MCF 10A (cell line): ENCODE measurements at regions not wholly inside any gene's neighbourhood (a gene's known extent, or its start where the extent isn't known, plus 50 kb on each side); places are given as distances from the start of the nearest gene placed in this dataset.

Source experiments
- BruUV-seq: library from RNA; stranded (reverse); fragments of 400-500 nt; replicated peaks from 2 replicates; lab custom pipeline; 2021; lab: Mats Ljungman, UMichigan
- CTCF ChIA-PET: fragments of 300-600 bp; sonication (Branson Sonifier 250); formaldehyde crosslinking; extraction: SDS; loops from one replicate; lab custom pipeline; 2021; ENCODE audit warnings: antibody characterized with exemption, inconsistent platforms; lab: Yijun Ruan, JAX
- POLR2A ChIA-PET: fragments of 300-600, 350-650 bp; sonication (Branson Sonifier 250); formaldehyde crosslinking; extraction: SDS; loops from one replicate; lab custom pipeline; 2020; ENCODE audit warnings: antibody characterized with exemption, inconsistent platforms; lab: Yijun Ruan, JAX
- DNase-seq: peaks from one replicate; pipeline ENCODE4 v3.0.0-alpha.2; 2018; ENCODE audit not compliant: unreplicated experiment
- H3K27ac Mint-ChIP-seq: one replicate; pipeline ENCODE4 v1.8.0; 2022; ENCODE audit warnings: mild to moderate bottlenecking, low read depth, mixed read lengths; ENCODE audit not compliant: unreplicated experiment
- H3K27me3 Mint-ChIP-seq: one replicate; pipeline ENCODE4 v1.8.0; 2022; ENCODE audit warnings: mixed read lengths; ENCODE audit not compliant: insufficient read depth, unreplicated experiment
- H3K36me3 Mint-ChIP-seq: one replicate; pipeline ENCODE4 v1.8.0; 2022; ENCODE audit warnings: mild to moderate bottlenecking, moderate library complexity, mixed read lengths; ENCODE audit not compliant: insufficient read depth, unreplicated experiment
- H3K4me1 Mint-ChIP-seq: one replicate; pipeline ENCODE4 v1.8.0; 2022; ENCODE audit warnings: mixed read lengths; ENCODE audit not compliant: insufficient read depth, unreplicated experiment
- H3K4me3 Mint-ChIP-seq: one replicate; pipeline ENCODE4 v1.8.0; 2022; ENCODE audit warnings: mild to moderate bottlenecking, moderate library complexity, mixed read lengths; ENCODE audit not compliant: unreplicated experiment
- H3K9me3 Mint-ChIP-seq: one replicate; pipeline ENCODE4 v1.8.0; 2022; ENCODE audit warnings: mixed read lengths; ENCODE audit not compliant: unreplicated experiment
- intact Hi-C: fragments of 100-400 bp; cut with micrococcal nuclease; formaldehyde crosslinking; loops from 2 replicates; pipeline ENCODE4 v1.14.1; 2022
- TF ChIP-seq, protein P1 (sequence below): fragments of 200-600 bp; IDR thresholded peaks from one replicate; pipeline ENCODE4 v1.8.0; 2022; ENCODE audit warnings: antibody characterized with exemption, mild to moderate bottlenecking; ENCODE audit not compliant: unreplicated experiment

DNA sequence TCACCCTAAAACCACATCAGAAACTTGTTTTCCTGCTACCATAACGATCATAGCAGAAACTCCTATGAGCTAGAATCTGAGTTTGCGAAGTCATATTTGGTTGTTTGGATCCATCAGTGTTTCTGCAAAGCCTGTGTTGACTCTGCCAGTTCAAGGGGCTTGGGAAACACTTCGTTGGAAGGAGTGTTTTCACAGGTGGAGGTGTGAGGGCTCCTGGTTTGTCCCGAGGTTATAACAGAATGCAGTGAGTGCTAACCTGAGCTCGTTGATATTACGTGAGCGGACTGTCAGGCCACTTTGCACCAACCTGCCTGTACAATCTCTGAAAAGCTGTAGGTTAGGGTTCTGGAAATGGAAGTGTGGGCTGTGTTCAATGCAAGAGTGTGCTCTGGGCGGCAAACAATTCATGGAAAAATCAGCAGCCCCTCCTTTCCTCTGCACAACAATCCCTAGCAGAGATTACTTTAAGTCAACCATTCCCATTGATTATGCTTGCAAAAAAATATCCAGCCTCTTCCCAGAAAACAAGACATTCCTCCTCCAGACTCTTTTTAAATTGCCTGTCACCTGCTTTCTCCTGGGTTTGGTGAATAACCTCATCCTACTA lies 622.0 kb downstream of the TYW1 start:
- CTCF ChIA-PET, result interaction anchor here (0.6 kb wide), 1 partner anchor 372 kb away, joined by 3 read pairs; no protein-coding TSS in a partner anchor

DNA sequence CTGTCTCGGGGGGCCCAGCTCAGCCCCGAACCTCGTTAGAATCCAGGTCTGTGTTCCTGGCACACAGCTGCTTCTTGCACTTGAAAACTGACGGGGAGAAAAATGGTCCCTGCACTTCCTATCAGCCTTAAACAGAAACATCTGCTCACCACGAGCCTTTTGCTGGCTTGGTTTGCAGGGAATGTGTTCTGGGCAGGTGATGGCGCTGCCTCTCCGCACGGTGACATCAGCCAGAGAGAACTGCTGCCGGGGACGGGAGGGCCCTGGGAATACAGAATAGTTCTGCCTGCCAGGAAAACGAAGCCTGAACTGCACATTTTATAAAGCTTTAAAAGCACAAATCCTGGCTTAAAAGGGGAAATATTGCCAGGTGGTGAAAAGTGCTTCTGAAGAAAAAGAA lies 622.5 kb downstream of the TYW1 start:
- POLR2A ChIA-PET, result no interaction called here
- DNase-seq, result no peak
- intact Hi-C loops, result no loop called here
- Mint-ChIP-seq H3K27ac (no peak overlapping the region), H3K4me1 (no peaks in the 10 kb centered on the region), H3K4me3 (no peak overlapping the region), H3K9me3 (peaks cover 40% of the 10 kb centered on the region), H3K27me3 (no peaks in the 10 kb centered on the region), H3K36me3 (no peaks in the 10 kb centered on the region)
- CTCF ChIA-PET, result no interaction called here
- no TSS peak for BruUV-seq
- TF ChIP-seq, protein P1, sequence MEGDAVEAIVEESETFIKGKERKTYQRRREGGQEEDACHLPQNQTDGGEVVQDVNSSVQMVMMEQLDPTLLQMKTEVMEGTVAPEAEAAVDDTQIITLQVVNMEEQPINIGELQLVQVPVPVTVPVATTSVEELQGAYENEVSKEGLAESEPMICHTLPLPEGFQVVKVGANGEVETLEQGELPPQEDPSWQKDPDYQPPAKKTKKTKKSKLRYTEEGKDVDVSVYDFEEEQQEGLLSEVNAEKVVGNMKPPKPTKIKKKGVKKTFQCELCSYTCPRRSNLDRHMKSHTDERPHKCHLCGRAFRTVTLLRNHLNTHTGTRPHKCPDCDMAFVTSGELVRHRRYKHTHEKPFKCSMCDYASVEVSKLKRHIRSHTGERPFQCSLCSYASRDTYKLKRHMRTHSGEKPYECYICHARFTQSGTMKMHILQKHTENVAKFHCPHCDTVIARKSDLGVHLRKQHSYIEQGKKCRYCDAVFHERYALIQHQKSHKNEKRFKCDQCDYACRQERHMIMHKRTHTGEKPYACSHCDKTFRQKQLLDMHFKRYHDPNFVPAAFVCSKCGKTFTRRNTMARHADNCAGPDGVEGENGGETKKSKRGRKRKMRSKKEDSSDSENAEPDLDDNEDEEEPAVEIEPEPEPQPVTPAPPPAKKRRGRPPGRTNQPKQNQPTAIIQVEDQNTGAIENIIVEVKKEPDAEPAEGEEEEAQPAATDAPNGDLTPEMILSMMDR, result no peak

More for the DNA sequence above, 622.0 kb downstream of the TYW1 start:
- Mint-ChIP-seq H3K4me3 (no peak overlapping the region), H3K36me3 (no peaks in the 10 kb centered on the region), H3K4me1 (no peaks in the 10 kb centered on the region), H3K9me3 (peaks cover 38% of the 10 kb centered on the region), H3K27ac (no peak overlapping the region), H3K27me3 (no peaks in the 10 kb centered on the region)
- BruUV-seq, result no TSS peak
- no peak for DNase-seq
- TF ChIP-seq, protein P1, result no peak
- POLR2A ChIA-PET, result no interaction called here
- intact Hi-C loops, result no loop called here

- no TSS peak for BruUV-seq
- TF ChIP-seq, protein P1, result no peak
- ChIA-PET POLR2A (no interaction called here), CTCF (interaction anchor here (0.6 kb wide), 1 partner anchor 903 kb away, joined by 3 read pairs; no protein-coding TSS in a partner anchor)
- Mint-ChIP-seq H3K9me3 (peaks cover 48% of the 10 kb centered on the region), H3K27me3 (no peaks in the 10 kb centered on the region), H3K36me3 (no peaks in the 10 kb centered on the region), H3K27ac (no peak overlapping the region), H3K4me3 (no peak overlapping the region), H3K4me1 (no peaks in the 10 kb centered on the region)
- no peak for DNase-seq
- intact Hi-C loops, result no loop called here
These were observed 623.7 kb downstream of the TYW1 start for GRCh38 chr7:67620216-67620933.

DNA sequence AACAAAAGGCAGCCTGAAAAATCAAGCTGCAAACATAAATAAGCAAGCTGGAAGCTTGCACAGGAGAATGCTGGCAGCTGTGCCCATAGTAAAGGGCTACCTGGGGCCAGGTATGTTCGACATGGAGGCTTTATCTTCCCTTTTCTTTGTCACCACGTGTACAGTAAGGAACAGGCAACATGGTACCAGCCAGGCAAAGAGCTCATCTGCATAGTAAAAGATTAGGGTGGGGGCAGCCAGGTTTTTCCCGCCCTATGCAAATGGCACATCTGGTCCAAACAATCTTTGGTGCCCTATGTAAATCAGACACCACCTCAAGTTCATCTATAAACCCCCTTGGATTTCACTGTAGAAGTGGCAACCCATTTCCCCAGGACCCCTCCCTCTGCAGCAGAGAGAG lies 625.1 kb downstream of the TYW1 start:
- TF ChIP-seq, protein P1, result no peak
- ChIA-PET POLR2A (no interaction called here), CTCF (interaction anchor here (0.6 kb wide), 1 partner anchor 81 kb away, joined by 3 read pairs; no protein-coding TSS in a partner anchor)
- intact Hi-C loops, result no loop called here
- Mint-ChIP-seq H3K36me3 (no peaks in the 10 kb centered on the region), H3K4me1 (no peaks in the 10 kb centered on the region), H3K9me3 (peaks cover 39% of the 10 kb centered on the region), H3K27ac (no peak overlapping the region), H3K27me3 (no peaks in the 10 kb centered on the region), H3K4me3 (no peak overlapping the region)
- no peak for DNase-seq
- no TSS peak for BruUV-seq
